ENCODE measurements at regions not wholly inside any gene's neighbourhood (a gene's known extent, or its start where the extent isn't known, plus 50 kb on each side); places are given as distances from the start of the nearest gene placed in this dataset.
A peak's percentile ranks its signal among the peaks of the same experiment; 100 is the strongest.

GRCh38 chr7:46390042-46390441, 469.0 kb upstream of the IGFBP3 start:
- no peak overlapping the region for H3K4me3 ChIP-seq (replicated peaks in 1 of 2; ENCODE audit: low read depth in 2 of 2, low read length in 2 of 2)
- TF ChIP-seq CTCF (IDR thresholded peaks at IDR 0.05; ENCODE audit: low read depth, low read length) = no peak
- peak in 1 of 2 donors; percentile 6 for DNase-seq (ENCODE audit: low read depth in 2 of 2)

DNA sequence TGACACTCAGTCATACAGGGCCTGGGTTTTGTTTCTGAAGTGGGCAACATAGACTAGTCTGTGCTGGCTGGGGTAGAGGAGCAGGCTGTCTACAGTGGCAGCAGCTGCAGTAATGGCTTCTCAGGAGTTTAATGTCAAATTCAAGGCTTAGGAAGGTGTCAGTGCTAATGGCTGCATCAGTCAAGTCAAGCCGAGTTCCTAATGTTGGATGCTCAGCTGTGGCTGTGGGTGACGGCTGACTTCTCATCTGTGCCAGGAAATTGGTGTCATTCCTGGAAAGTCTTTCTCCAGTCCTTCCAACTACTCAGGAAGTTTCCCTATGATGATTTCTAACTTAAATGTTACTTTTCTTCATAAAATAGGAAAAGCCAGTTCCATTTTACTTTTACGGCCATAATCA, 468.1 kb upstream of the IGFBP3 start:
- DNase-seq (ENCODE audit: low read depth in 2 of 2) = no peak
- TF ChIP-seq CTCF (IDR thresholded peaks at IDR 0.05; ENCODE audit: low read depth, low read length) = no peak
- H3K4me3 ChIP-seq (replicated peaks in 1 of 2; ENCODE audit: low read depth in 2 of 2, low read length in 2 of 2) = no peak overlapping the region

- no peak overlapping the region for H3K4me3 ChIP-seq (replicated peaks in 1 of 2; ENCODE audit: low read depth in 2 of 2, low read length in 2 of 2)
- peak; percentile 54 to 88 for DNase-seq (ENCODE audit: low read depth in 2 of 2)
- TF ChIP-seq CTCF (IDR thresholded peaks at IDR 0.05; ENCODE audit: low read depth, low read length) = no peak
Measured at GRCh38 chr7:46387646-46388045, 466.6 kb upstream of the IGFBP3 start.

DNA sequence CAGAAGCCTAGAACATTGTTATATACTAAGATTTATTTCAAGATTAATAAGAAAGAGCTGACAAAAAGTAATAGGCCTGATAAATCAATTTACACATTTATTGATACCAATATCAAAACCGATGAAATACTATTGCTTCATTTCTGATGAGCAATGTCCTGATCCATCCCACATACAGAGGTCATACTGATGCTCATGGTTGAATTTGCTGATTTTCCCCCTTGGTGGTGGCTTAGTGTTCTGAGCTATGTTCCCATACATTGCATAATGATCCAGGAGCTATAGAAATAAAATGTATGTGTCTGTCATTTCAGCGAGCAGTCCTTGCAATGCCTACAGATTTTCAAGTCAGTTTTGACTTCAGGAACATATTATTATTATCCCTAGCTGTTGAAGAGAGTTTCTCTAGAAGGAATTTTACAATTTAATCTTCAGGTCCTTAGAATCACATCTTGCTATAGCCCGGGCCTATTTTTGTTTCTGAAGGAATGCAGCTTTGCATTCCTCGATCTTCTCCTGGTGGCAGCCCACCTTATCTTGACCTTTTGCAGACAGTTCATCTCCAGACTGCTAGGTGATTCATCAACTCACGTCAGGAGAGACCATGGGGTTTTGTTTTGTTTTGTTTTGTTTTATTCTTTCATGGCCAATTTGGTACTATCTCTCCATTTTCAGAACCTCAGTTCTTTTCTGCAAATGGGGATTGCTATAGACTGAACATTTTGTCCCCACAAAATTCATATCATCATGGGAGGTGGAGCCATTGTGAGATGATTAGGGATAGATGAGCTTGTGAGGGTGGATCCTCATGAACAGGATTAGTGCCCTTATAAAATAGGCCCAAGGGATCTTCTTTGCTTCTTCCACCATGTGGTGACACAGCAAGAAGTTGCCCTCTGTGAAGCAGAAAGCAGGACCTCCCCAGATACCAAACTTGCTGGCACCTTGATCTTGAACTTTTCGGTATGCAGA, 465.6 kb upstream of the IGFBP3 start:
- no peak overlapping the region for H3K4me3 ChIP-seq (replicated peaks in 1 of 2; ENCODE audit: low read depth in 2 of 2, low read length in 2 of 2)
- TF ChIP-seq CTCF (IDR thresholded peaks at IDR 0.05; ENCODE audit: low read depth, low read length) = no peak
- peak; percentile 29 to 37 for DNase-seq (ENCODE audit: low read depth in 2 of 2)

DNA sequence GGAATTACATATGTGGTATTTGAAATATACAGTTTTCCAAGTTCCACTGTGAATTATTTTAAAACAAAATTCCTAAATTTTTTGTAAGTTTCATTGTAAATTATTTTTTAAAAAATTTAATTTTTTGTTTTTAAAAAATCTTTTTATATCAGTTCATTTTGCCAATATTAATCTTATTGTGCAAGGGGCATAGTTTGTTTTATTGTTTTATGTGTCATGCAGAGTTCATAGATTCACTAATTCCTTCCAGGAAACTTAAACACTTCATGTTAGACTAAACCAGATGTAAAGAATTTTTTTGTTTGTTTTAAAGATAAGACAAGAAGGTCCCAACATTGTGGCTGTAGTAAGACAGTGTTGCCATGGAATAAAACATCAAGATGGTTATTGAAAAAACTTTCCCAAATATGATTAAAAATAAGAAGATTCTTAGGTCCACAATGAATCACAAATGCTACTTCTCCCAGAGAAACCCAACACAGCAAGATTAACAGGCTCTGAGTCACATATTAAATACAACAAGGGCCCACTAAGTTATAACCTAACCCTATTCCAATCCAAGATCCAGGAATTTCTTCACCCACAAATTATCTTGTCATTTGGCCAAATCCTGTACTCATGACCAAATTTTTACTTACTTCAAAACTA, 464.7 kb upstream of the IGFBP3 start:
- peak; percentile 86 to 89 for DNase-seq (ENCODE audit: low read depth in 2 of 2)
- H3K4me3 ChIP-seq (replicated peaks in 1 of 2; ENCODE audit: low read depth in 2 of 2, low read length in 2 of 2) = no peak overlapping the region
- no peak for TF ChIP-seq CTCF (IDR thresholded peaks at IDR 0.05; ENCODE audit: low read depth, low read length)

DNA sequence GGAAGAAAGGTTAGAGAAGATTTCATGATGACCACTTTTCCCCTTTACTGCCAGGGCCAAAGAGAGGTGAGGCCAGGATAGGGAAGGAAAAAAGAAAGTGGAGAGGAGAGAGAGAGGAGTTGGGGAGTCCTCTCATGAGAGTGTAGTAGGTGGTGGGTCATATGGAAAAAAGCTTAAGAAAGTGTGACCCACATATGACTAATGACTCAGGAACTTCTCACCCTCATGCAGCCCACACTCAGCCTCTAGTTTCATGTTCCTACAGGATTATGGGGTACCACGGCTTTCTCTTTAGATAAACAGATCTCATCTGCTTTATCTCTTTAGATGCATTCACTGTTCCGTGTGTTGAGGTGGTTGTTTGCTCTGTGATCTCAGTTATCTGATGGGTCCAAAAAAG, 462.5 kb upstream of the IGFBP3 start:
- DNase-seq (ENCODE audit: low read depth in 2 of 2) = peak; percentile 61 to 67
- H3K4me3 ChIP-seq (replicated peaks in 1 of 2; ENCODE audit: low read depth in 2 of 2, low read length in 2 of 2) = no peak overlapping the region
- TF ChIP-seq CTCF (IDR thresholded peaks at IDR 0.05; ENCODE audit: low read depth, low read length) = no peak
